ENCODE measurements at regions not wholly inside any gene's neighbourhood (a gene's known extent, or its start where the extent isn't known, plus 50 kb on each side); places are given as distances from the start of the nearest gene placed in this dataset.

DNA sequence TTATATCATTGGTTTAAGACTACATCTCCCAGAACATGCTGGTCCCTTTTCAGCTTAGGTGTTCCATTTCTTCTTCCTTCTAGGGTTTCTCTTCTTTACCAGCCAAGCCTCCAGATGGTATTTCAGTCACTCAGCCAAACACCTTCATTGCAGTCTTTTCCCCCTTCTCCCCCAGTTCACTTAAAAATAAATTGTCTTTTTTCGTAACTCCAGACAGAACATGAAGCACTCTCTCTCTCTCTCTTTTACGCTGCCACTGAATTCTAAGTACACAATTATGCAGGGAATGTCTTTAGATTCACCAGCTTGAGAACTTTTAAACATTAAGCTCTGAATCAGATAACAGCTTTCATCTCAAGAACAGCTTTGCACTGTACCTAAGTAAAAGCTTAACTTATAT is 419.7 kb upstream of the BRINP1 start:
- TF ChIP-seq, protein P1, sequence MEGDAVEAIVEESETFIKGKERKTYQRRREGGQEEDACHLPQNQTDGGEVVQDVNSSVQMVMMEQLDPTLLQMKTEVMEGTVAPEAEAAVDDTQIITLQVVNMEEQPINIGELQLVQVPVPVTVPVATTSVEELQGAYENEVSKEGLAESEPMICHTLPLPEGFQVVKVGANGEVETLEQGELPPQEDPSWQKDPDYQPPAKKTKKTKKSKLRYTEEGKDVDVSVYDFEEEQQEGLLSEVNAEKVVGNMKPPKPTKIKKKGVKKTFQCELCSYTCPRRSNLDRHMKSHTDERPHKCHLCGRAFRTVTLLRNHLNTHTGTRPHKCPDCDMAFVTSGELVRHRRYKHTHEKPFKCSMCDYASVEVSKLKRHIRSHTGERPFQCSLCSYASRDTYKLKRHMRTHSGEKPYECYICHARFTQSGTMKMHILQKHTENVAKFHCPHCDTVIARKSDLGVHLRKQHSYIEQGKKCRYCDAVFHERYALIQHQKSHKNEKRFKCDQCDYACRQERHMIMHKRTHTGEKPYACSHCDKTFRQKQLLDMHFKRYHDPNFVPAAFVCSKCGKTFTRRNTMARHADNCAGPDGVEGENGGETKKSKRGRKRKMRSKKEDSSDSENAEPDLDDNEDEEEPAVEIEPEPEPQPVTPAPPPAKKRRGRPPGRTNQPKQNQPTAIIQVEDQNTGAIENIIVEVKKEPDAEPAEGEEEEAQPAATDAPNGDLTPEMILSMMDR (IDR thresholded peaks at IDR 0.05), result no peak
- TF ChIP-seq, protein P2, sequence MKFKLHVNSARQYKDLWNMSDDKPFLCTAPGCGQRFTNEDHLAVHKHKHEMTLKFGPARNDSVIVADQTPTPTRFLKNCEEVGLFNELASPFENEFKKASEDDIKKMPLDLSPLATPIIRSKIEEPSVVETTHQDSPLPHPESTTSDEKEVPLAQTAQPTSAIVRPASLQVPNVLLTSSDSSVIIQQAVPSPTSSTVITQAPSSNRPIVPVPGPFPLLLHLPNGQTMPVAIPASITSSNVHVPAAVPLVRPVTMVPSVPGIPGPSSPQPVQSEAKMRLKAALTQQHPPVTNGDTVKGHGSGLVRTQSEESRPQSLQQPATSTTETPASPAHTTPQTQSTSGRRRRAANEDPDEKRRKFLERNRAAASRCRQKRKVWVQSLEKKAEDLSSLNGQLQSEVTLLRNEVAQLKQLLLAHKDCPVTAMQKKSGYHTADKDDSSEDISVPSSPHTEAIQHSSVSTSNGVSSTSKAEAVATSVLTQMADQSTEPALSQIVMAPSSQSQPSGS (CRISPR knock-in tag; IDR thresholded peaks at IDR 0.05; ENCODE audit: borderline replicate concordance, low read depth), result no peak
- TF ChIP-seq, protein P3, sequence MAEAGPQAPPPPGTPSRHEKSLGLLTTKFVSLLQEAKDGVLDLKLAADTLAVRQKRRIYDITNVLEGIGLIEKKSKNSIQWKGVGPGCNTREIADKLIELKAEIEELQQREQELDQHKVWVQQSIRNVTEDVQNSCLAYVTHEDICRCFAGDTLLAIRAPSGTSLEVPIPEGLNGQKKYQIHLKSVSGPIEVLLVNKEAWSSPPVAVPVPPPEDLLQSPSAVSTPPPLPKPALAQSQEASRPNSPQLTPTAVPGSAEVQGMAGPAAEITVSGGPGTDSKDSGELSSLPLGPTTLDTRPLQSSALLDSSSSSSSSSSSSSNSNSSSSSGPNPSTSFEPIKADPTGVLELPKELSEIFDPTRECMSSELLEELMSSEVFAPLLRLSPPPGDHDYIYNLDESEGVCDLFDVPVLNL (CRISPR knock-in tag; IDR thresholded peaks at IDR 0.05; ENCODE audit: borderline replicate concordance, low read depth), result no peak
- TF ChIP-seq, protein P4, sequence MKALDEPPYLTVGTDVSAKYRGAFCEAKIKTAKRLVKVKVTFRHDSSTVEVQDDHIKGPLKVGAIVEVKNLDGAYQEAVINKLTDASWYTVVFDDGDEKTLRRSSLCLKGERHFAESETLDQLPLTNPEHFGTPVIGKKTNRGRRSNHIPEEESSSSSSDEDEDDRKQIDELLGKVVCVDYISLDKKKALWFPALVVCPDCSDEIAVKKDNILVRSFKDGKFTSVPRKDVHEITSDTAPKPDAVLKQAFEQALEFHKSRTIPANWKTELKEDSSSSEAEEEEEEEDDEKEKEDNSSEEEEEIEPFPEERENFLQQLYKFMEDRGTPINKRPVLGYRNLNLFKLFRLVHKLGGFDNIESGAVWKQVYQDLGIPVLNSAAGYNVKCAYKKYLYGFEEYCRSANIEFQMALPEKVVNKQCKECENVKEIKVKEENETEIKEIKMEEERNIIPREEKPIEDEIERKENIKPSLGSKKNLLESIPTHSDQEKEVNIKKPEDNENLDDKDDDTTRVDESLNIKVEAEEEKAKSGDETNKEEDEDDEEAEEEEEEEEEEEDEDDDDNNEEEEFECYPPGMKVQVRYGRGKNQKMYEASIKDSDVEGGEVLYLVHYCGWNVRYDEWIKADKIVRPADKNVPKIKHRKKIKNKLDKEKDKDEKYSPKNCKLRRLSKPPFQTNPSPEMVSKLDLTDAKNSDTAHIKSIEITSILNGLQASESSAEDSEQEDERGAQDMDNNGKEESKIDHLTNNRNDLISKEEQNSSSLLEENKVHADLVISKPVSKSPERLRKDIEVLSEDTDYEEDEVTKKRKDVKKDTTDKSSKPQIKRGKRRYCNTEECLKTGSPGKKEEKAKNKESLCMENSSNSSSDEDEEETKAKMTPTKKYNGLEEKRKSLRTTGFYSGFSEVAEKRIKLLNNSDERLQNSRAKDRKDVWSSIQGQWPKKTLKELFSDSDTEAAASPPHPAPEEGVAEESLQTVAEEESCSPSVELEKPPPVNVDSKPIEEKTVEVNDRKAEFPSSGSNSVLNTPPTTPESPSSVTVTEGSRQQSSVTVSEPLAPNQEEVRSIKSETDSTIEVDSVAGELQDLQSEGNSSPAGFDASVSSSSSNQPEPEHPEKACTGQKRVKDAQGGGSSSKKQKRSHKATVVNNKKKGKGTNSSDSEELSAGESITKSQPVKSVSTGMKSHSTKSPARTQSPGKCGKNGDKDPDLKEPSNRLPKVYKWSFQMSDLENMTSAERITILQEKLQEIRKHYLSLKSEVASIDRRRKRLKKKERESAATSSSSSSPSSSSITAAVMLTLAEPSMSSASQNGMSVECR (CRISPR knock-in tag; IDR thresholded peaks at IDR 0.05; ENCODE audit: borderline replicate concordance), result no peak
- TF ChIP-seq, protein P5, sequence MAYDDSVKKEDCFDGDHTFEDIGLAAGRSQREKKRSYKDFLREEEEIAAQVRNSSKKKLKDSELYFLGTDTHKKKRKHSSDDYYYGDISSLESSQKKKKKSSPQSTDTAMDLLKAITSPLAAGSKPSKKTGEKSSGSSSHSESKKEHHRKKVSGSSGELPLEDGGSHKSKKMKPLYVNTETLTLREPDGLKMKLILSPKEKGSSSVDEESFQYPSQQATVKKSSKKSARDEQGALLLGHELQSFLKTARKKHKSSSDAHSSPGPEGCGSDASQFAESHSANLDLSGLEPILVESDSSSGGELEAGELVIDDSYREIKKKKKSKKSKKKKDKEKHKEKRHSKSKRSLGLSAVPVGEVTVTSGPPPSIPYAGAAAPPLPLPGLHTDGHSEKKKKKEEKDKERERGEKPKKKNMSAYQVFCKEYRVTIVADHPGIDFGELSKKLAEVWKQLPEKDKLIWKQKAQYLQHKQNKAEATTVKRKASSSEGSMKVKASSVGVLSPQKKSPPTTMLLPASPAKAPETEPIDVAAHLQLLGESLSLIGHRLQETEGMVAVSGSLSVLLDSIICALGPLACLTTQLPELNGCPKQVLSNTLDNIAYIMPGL (CRISPR knock-in tag; IDR thresholded peaks at IDR 0.05), result no peak
- no peak for TF ChIP-seq PRRX2 (CRISPR knock-in tag; IDR thresholded peaks at IDR 0.05)
- TF ChIP-seq, protein P6, sequence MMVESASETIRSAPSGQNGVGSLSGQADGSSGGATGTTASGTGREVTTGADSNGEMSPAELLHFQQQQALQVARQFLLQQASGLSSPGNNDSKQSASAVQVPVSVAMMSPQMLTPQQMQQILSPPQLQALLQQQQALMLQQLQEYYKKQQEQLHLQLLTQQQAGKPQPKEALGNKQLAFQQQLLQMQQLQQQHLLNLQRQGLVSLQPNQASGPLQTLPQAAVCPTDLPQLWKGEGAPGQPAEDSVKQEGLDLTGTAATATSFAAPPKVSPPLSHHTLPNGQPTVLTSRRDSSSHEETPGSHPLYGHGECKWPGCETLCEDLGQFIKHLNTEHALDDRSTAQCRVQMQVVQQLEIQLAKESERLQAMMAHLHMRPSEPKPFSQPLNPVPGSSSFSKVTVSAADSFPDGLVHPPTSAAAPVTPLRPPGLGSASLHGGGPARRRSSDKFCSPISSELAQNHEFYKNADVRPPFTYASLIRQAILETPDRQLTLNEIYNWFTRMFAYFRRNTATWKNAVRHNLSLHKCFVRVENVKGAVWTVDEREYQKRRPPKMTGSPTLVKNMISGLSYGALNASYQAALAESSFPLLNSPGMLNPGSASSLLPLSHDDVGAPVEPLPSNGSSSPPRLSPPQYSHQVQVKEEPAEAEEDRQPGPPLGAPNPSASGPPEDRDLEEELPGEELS (CRISPR knock-in tag; IDR thresholded peaks at IDR 0.05), result no peak
- TF ChIP-seq, protein P7, sequence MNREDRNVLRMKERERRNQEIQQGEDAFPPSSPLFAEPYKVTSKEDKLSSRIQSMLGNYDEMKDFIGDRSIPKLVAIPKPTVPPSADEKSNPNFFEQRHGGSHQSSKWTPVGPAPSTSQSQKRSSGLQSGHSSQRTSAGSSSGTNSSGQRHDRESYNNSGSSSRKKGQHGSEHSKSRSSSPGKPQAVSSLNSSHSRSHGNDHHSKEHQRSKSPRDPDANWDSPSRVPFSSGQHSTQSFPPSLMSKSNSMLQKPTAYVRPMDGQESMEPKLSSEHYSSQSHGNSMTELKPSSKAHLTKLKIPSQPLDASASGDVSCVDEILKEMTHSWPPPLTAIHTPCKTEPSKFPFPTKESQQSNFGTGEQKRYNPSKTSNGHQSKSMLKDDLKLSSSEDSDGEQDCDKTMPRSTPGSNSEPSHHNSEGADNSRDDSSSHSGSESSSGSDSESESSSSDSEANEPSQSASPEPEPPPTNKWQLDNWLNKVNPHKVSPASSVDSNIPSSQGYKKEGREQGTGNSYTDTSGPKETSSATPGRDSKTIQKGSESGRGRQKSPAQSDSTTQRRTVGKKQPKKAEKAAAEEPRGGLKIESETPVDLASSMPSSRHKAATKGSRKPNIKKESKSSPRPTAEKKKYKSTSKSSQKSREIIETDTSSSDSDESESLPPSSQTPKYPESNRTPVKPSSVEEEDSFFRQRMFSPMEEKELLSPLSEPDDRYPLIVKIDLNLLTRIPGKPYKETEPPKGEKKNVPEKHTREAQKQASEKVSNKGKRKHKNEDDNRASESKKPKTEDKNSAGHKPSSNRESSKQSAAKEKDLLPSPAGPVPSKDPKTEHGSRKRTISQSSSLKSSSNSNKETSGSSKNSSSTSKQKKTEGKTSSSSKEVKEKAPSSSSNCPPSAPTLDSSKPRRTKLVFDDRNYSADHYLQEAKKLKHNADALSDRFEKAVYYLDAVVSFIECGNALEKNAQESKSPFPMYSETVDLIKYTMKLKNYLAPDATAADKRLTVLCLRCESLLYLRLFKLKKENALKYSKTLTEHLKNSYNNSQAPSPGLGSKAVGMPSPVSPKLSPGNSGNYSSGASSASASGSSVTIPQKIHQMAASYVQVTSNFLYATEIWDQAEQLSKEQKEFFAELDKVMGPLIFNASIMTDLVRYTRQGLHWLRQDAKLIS (CRISPR knock-in tag; IDR thresholded peaks at IDR 0.05; ENCODE audit: borderline replicate concordance), result no peak
- no peak for TF ChIP-seq NR2C2 (CRISPR knock-in tag; IDR thresholded peaks at IDR 0.05)
- TF ChIP-seq IRF2 (CRISPR knock-in tag; IDR thresholded peaks at IDR 0.05; ENCODE audit: borderline replicate concordance, low read depth), result no peak
- TF ChIP-seq MYBL2 (CRISPR knock-in tag; IDR thresholded peaks at IDR 0.05), result no peak
- TF ChIP-seq, protein P8, sequence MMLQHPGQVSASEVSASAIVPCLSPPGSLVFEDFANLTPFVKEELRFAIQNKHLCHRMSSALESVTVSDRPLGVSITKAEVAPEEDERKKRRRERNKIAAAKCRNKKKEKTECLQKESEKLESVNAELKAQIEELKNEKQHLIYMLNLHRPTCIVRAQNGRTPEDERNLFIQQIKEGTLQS (CRISPR knock-in tag; conservative IDR thresholded peaks at IDR 0.05), result no peak
